ENCODE measurements at regions not wholly inside any gene's neighbourhood (a gene's known extent, or its start where the extent isn't known, plus 50 kb on each side); places are given as distances from the start of the nearest gene placed in this dataset.
"Not testable (repeated sequence)": the region's sequence is repeated elsewhere in the genome, so short reads cannot be mapped to it uniquely, and the experiment has no call there.

DNA sequence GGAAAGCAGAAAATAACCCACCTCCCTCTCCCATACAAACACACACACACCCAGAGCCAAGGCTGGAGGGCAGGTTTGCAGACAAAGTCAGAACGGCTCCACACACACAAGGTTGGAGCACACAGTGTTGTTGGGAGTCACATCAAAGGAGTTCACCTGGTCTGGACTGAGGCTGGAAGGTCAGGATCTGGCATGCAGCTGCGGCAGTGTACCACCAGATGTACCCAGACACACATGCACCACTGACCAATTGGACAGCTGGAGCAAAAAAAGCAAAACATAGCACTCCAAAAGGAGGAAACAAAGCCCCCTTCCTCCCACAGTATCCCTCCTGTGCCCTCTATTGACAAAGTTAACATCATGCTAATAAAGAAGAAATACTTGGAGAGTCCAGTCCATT lies 94.6 kb upstream of the KIF2A start:
- Histone ChIP-seq H3K27me3 (peaks cover 0 to 10% of the 10 kb centered on the region in 2 donors), H3K4me1 (no peaks in the 10 kb centered on the region), H3K4me3 (no peak overlapping the region), H3K36me3 (no peaks in the 10 kb centered on the region), H3K9me3 (no peaks in the 10 kb centered on the region), H3K27ac (no peak overlapping the region)
- no peak for DNase-seq
- intact Hi-C loops (cut with DNase I; ENCODE audit: low total_unique reads) = loop anchor here (10.0 kb wide), 1 partner anchor 143 kb away; no protein-coding TSS in a partner anchor
- TF ChIP-seq, protein P1, sequence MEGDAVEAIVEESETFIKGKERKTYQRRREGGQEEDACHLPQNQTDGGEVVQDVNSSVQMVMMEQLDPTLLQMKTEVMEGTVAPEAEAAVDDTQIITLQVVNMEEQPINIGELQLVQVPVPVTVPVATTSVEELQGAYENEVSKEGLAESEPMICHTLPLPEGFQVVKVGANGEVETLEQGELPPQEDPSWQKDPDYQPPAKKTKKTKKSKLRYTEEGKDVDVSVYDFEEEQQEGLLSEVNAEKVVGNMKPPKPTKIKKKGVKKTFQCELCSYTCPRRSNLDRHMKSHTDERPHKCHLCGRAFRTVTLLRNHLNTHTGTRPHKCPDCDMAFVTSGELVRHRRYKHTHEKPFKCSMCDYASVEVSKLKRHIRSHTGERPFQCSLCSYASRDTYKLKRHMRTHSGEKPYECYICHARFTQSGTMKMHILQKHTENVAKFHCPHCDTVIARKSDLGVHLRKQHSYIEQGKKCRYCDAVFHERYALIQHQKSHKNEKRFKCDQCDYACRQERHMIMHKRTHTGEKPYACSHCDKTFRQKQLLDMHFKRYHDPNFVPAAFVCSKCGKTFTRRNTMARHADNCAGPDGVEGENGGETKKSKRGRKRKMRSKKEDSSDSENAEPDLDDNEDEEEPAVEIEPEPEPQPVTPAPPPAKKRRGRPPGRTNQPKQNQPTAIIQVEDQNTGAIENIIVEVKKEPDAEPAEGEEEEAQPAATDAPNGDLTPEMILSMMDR (IDR thresholded peaks at IDR 0.05) = no peak

GRCh38 chr5:62212648-62213047 lies 93.4 kb upstream of the KIF2A start:
- TF ChIP-seq, protein P1 (IDR thresholded peaks at IDR 0.05) = no peak
- Histone ChIP-seq H3K9me3 (no peaks in the 10 kb centered on the region), H3K4me1 (no peaks in the 10 kb centered on the region), H3K27ac (no peak overlapping the region), H3K36me3 (no peaks in the 10 kb centered on the region), H3K27me3 (peaks cover 0 to 10% of the 10 kb centered on the region in 2 donors), H3K4me3 (no peak overlapping the region)
- intact Hi-C loops (cut with DNase I; ENCODE audit: low total_unique reads) = loop anchor here (10.0 kb wide), 1 partner anchor 142 kb away; no protein-coding TSS in a partner anchor
- DNase-seq = no peak

DNA sequence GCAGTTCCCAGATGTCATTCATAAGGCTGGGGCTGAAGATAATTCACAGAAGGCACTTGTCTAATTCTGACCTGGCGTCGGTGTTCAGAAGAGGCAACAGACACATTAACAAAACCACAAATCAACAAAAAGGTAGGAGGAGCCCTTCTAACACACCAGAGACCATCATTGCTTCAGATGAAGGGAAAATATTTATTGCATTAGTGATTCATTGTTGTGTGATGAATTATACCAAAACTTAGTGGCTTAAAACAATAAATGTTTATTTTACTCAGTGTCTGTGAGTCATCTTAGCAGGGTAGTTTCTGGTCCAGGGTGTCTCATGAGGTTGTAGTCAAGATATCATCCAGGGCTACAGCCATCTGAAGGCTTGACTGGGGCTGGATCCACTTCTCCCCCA lies 91.3 kb upstream of the KIF2A start:
- H3K27me3 ChIP-seq = peaks cover 0 to 10% of the 10 kb centered on the region in 2 donors
- H3K9me3 ChIP-seq = no peaks in the 10 kb centered on the region
- no peaks in the 10 kb centered on the region for H3K4me1 ChIP-seq
- TF ChIP-seq, protein P1 (IDR thresholded peaks at IDR 0.05) = no peak
- intact Hi-C loops (cut with DNase I; ENCODE audit: low total_unique reads) = loop anchor here (10.0 kb wide), 1 partner anchor 140 kb away; no protein-coding TSS in a partner anchor
- no peaks in the 10 kb centered on the region for H3K36me3 ChIP-seq
- no peak overlapping the region for H3K4me3 ChIP-seq
- DNase-seq = no peak
- H3K27ac ChIP-seq = no peak overlapping the region

DNA sequence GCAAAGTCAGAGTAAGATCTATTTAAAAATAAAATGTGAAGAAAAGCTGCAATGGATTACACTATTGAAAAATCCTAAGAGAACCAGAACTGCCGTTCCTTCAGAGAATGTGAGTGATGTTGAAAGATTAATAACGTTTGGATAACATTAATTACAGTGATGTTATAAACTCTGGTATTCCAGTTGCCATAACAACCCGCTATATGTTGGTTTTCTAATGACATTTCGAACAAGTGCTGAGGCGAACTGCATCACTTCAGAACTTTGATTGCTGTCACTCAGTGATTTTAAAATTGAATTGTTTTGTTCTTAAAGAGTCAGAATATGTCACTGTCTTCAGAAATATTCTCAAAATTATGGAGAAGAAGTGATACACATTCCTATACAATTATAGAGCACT lies 89.4 kb upstream of the KIF2A start:
- H3K4me3 ChIP-seq, DNase-seq, H3K27ac ChIP-seq, H3K36me3 ChIP-seq, H3K27me3 ChIP-seq, H3K4me1 ChIP-seq, H3K9me3 ChIP-seq: not testable (repeated sequence)
- intact Hi-C loops (cut with DNase I; ENCODE audit: low total_unique reads) = loop anchor here (10.0 kb wide), 1 partner anchor 138 kb away; no protein-coding TSS in a partner anchor

- not testable (repeated sequence) for H3K4me3 ChIP-seq, H3K36me3 ChIP-seq, H3K4me1 ChIP-seq, H3K27ac ChIP-seq, H3K9me3 ChIP-seq, DNase-seq, H3K27me3 ChIP-seq
- intact Hi-C loops (cut with DNase I; ENCODE audit: low total_unique reads) = loop anchor here (10.0 kb wide), 1 partner anchor 138 kb away; no protein-coding TSS in a partner anchor
Measured at GRCh38 chr5:62217095-62217494, 88.9 kb upstream of the KIF2A start.

DNA sequence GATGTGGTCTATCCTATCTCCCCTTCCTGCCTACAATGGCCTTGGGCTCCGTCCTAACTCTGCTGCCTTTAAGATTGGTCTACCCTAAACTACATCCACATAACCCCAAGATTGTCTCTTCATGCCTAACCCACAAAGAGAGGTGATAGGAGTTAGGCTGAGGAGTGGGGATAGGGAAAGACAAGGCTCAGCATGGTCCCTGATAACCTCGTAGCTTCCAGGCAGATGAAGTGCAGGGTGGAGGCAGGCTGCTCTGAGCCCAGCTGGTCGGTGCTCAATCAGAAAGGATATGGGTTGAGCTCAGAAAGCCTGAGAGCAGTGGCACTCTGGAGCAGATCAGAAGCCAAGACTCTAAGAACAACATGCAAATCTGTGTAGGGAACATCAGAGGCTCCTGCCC lies 87.1 kb upstream of the KIF2A start:
- H3K36me3 ChIP-seq, H3K9me3 ChIP-seq, DNase-seq, H3K27me3 ChIP-seq, H3K27ac ChIP-seq, H3K4me1 ChIP-seq, H3K4me3 ChIP-seq: not testable (repeated sequence)
- intact Hi-C loops (cut with DNase I; ENCODE audit: low total_unique reads) = loop anchor here (10.0 kb wide), 1 partner anchor 136 kb away; no protein-coding TSS in a partner anchor

GRCh38 chr5:62221881-62222280 lies 84.1 kb upstream of the KIF2A start:
- not testable (repeated sequence) for H3K4me1 ChIP-seq, H3K27me3 ChIP-seq, H3K36me3 ChIP-seq, H3K4me3 ChIP-seq, DNase-seq, H3K9me3 ChIP-seq, H3K27ac ChIP-seq
- intact Hi-C loops (cut with DNase I; ENCODE audit: low total_unique reads) = loop anchor here (10.0 kb wide), 1 partner anchor 83 kb away; the partner anchor contains the start of gene KIF2A

DNA sequence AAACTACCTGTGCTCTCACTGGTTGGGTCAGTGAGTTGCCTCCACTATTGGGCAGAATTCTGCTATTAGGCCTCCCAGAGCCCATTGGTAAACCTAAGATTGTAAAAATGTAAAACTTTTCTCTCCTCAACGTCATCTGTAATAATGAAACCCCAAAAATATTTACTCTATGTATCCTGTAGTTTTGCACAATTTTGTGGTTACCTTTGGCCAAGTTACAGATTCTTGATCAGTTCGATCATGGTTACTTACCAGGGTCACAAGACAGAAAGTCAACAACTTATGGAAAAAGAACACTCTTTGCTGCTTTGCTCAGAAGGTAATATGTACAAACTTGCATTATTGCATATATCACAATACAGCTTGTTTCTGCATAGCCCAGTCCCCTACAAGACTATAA lies 83.7 kb upstream of the KIF2A start:
- H3K4me3 ChIP-seq, H3K4me1 ChIP-seq, H3K36me3 ChIP-seq, H3K27ac ChIP-seq, H3K9me3 ChIP-seq, H3K27me3 ChIP-seq, DNase-seq: not testable (repeated sequence)
- intact Hi-C loops (cut with DNase I; ENCODE audit: low total_unique reads) = loop anchor here (10.0 kb wide), 1 partner anchor 82 kb away; the partner anchor contains the start of gene KIF2A
